Stomach (tissue), 4 donors: ENCODE measurements at regions not wholly inside any gene's neighbourhood (a gene's known extent, or its start where the extent isn't known, plus 50 kb on each side); places are given as distances from the start of the nearest gene placed in this dataset.

Experiments used
- CTCF ChIP-seq, 7 experiments: fragments of 450-650 bp in 4 of 7; fragments of 200-600 bp in 3 of 7; sonication (generic) in 3 of 7; IDR thresholded peaks; one replicate each; pipeline ENCODE4 v1.5.1; 2016 to 2019; ENCODE audit warnings: antibody characterized with exemption in 7 of 7, control low read depth in 2 of 7, mild to moderate bottlenecking in 1 of 7
- POLR2AphosphoS5 ChIP-seq, 3 donors: sonication (generic); formaldehyde crosslinking; IDR thresholded peaks; one replicate each; pipeline ENCODE4 v1.6.1; 2016; ENCODE audit warnings: antibody characterized with exemption in 3 of 3

- TF ChIP-seq CTCF (IDR thresholded peaks at IDR 0.05) (no peak), POLR2AphosphoS5 (IDR thresholded peaks at IDR 0.05) (no peak)
These were observed 86.2 kb downstream of the CXCL12 start for GRCh38 chr10:44298713-44299112.
